Activated gamma-delta T cell treated with anti-CD3 and anti-CD28 coated beads, Interleukin-2, amount 50 U/mL, for 16 hours (primary cell): ENCODE measurements at regions not wholly inside any gene's neighbourhood (a gene's known extent, or its start where the extent isn't known, plus 50 kb on each side); places are given as distances from the start of the nearest gene placed in this dataset.
A peak's percentile ranks its signal among the peaks of the same experiment; 100 is the strongest.

ENCODE experiments used
- DNase-seq: peaks from one replicate; pipeline ENCODE4 v3.0.0-alpha.2; 2020; ENCODE audit warnings: low read depth

DNA sequence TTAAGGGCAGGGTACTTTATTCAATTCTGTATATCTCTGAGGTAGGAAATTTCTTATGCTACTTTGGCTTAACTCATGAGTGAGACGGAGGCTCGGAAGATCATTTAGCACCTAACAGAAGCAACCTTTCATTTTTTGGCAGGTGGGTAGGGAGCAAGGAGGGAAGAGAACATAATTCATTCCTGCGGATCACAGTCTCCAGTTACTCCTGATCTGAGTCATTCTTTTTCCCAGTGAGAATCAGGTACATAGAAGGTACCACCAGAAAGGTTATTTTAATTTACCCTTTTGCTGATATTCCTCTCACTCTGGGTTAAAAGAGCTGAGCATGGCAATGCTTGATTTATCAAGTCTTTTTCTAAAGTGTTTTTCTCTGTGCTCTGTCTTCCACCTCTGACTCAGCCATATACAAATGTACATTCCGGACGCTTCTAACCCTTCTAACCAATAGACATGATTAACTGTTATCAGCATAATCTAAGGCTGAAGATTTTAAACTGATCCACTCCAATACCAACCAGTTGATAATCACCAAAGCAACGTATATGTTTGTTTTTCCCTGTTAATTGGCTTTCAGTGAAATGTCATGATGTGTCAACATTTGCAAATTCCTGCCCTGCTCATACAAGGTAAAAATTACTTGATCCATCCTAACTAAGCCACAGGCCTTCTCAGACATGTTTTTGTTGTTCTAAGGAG, 271.7 kb downstream of the DUSP10 start:
- DNase-seq = no peak

DNA sequence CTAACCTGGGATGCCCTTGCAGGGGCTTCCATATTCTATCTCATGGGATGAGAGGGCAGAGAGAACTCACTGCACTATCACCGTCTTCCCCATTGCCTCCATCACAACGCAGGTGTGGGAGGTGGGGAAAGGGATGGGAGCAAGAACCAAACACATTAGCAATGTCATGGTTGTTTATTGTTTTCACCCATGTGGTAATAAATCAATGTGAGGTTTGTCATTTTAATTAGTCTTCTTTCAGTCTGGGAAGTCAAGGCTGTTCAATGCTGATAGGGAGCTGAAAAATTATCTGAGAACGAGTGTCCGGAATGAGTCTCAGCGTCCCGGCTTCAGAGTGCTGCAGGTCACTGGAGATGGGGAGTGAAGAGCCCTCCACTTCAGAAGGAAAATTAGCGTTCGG, 268.5 kb downstream of the DUSP10 start:
- no peak for DNase-seq

DNA sequence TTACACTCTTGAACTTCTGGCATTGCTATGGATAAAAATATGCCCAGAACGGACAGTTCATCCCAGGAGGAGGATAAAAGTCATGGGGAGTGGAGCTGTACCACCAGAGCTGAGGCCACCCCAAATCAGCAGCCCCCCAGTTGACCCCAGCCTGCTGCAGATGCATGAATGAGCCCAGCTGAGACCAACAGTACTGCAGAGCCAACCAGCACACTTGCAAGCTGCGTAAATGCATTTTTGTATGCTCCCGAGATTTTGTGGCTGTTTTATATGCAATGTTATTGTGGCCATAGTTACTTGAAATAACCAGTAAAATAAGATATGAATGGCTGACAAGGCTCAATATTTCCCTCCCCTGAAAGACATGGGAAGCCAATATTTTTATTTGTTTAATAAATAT, 264.6 kb downstream of the DUSP10 start:
- DNase-seq = no peak

DNA sequence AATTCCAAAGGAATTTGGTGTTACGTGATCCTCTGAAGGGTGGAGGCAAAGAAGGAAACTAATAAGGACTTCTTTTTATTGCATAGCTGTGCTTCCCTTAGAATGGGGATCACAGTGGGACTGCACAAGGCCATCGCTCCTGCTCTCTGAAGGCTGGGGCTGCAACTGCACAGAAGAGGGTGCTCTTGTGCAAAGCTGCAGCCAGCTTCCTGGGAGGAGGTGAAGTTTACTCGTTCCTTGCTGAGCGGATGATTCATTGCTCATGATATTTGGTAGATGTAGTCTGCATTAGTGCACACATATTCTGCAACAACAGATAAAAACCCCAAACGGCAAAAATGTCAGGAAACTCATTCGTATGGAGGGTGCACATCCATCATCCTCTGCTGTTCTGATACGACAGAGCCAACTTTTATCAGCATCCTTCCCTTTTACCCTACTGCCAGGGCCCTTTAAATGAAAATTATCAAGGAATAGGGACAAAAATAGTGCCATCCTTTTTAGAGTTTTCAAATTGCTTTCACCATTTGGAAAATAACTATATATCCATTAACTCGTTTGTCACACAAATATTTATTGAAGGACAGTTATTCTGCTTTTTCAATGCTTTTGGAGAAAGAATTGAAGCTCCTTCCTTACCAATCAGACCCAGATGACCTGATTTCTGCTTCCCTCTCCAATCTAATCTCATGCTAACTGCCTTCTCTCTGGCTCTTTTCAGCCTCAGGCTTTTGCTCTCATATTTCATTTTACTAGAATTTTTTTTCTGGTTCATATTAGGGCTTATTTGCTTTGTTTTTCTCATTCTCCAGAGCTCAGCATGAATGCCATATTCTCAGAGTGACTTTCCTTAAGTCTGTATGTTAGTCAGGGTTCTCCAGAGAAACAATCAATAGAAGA, 263.6 kb downstream of the DUSP10 start:
- peak; percentile 20 for DNase-seq

DNA sequence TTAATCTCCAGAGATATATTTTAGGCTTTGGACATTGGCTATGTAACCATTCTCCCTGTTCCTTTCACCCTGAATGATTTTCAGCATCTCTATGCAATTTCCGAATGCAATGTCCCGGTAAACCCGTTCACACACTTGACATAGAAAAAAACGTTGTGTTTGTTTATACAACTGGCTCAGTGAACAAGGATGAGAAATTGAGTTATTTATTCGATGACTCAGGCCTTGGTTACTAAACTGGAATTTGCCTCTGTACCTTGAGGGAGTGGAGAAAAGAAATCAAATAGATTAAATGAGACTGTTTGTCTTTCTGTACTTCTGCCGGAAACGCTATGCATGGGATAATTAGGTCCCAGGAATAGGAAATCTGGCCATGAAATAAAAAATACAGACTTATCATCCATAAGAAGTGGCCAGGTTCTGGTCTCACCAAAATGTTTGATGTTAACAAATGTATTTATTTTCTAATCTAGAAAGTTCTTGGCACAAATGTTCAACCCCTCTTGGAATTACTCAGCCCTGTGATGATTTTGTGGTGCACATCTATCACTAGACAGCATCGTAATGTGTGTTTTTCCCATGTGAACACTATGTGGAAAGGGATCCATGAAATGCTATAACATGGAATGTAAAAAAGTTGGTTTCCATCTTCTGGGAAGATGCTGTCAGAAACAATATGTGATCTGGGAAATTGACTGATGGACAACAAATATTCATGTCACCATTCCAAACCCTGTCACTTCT, 253.9 kb downstream of the DUSP10 start:
- no peak for DNase-seq

DNA sequence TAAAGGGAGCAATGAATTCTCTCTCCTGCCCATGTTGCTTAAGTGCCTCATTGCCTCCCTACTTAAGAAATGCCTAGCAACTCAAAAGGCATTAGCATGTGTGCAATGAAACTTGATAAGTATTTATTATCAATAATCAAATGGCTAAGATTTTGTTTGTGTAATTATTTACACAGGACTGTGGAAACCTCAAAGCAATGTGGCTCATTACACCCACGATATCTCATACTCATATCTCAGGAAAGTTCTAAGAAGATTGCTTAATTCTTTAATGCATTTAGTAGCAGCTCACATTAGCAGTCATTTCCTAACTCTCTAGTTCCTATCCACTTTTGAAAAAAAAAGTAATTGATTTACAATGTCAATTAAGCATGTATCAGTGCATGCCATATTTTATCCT, 253.3 kb downstream of the DUSP10 start:
- no peak for DNase-seq

DNA sequence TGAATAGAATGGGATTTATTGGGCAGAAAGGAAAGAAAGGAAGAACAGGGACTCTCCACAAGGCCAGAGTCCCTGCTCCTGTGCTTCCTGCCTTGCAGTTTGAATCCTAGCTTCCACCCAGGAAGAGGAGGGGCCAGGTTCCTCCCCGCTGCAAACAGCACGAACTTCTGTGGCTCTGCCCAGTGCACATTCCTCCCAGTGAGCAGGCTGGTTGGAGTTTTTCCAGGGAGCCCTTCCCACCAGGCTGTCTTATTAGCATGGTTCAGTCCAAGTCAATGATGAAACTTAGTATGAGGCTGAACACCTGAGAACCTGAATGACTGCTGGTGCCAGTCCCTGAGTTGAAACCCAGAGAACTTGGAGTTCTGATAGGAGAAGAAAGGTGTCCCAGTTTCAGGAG, 247.2 kb downstream of the DUSP10 start:
- DNase-seq = no peak

DNA sequence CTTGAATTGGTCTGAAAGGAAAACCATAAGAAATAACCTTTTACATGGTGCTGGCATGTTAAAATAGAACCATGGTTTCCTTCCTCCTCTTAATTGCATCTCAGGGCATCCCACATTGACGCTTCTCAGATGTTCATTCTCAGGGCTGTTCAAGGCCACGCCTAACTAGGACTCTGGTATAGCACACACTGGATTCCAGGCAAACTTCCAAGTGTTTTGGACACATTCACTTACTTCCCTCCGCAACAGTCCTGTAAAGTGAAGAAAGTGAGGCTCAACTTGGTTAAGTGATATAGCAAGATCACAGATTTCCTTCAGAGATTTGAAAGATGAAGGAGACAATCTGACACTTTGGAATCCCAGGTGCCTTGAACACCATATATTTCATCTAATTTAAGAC, 244.8 kb downstream of the DUSP10 start:
- DNase-seq = no peak

DNA sequence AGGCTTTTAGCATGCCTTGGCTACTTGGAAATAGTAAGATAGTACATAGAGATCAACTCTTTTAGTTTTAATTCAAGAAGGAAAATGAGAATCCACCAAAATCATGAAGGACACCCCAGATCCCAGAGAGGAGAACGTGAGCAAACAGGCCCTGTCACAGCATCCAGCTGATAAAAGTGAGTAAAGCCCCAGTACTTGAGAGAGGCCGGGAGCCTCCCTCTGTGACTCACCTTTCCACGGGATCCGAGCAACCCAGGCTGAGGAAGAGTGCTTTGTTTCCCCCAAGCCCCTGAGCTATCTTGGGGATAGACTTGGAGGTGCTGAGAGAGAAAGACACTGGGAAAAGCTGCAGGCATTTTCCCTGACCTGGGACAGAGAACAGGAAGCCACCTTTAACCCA, 238.6 kb downstream of the DUSP10 start:
- DNase-seq = no peak

DNA sequence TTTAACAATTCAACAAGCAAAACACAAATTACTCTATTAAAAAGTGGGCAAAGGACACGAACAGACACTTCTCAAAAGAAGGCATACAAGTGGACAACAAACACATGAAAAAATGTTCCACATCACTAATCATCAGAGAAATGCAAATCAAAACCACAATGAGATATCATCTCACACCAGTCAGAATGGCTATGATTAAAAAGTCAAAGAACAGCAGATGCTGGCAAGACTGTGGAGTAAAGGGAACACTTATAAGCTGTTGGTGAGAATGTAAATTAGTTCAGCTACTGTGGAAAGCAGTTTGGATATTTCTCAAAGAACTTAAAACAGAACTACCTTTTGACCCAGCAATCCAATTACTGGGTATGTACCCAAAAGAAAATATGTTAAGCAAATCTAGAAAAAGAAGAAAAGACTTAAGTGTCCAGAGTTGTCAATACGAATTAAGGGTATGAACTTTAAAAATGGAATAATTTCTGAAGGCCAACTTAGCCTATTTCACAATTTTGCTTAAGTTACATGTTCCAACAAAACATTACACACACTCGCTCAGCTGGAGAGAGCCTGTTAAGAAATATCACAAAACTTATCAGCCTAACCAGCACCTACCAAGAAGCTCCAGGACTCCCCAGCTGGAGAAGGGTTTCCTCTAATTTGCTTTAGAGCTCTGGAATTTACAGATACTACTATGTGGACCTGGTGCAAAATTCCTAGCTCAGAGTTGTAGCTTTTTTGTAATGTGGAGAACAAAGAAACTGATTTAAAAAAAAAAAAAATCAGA, 232.1 kb downstream of the DUSP10 start:
- DNase-seq = no peak

DNA sequence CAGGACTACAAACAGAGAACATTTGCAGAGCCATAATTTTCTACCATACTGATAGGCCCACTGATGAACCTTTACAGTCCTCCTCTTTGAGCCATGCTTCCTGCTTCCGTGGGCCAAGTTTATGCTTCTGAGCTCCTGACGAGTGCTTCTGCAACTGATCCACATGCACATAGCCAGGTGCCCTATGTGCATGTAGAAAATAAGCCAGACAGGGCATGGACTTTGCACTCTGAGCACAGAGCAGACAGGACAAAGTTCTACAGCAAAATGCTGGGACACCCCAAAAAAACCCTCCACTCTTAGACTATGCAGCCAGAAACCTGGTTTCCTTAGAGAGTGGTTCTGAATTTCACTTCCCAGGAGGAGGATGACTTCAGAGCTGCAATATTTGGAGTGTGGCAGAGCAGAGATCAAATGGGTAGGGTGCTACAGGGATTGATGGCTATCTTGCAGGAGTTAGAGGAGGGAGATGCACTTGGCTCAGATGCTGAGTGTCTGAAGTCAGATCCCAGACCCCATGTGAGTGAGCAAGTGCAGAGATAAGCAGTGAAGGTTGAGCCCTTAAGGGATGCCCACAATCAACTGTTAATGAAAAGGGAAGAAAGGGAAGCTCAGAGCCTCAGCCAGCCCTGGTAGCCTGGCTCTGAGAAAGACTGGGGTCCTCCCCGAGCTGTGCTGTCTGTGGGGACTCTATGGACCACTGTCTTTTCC, 230.9 kb downstream of the DUSP10 start:
- DNase-seq = no peak

DNA sequence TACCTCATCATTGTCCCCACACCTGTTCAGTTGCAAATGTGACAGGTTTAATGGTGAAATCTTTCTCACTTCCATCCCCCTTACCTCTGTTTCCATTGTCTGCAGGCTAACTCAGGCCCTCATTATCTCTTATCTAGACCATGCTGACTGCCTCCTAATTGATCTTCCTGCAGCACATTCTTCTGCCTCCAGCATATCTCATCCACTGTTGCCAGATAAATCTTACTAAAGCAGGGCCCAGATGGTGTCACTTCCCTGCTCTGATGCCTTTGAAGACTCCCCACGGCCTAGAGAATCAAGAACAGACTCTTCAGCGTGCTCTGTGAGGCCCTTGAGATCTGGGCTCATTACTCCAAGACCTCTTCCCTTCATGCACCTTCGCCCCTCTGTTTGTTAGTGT, 230.1 kb downstream of the DUSP10 start:
- no peak for DNase-seq

DNA sequence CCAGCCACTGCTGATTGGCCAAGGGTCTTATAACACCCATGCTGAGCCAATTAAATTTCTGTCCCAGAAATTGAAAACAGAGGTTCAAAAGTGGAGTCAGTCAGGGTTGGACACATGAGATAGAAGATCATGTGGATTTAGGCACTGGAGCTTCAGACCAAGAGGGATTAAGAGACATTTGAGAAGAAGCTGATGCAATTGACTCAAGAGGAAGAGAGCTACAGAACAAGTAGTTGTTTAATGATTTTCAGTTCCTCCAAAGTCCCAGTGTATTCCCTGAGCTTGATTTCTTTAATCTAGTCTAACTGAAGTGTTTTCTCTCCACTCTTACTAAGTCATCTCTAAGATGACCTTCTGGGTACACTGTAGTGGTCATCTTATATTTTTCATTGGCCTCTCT, 227.1 kb downstream of the DUSP10 start:
- DNase-seq = no peak

DNA sequence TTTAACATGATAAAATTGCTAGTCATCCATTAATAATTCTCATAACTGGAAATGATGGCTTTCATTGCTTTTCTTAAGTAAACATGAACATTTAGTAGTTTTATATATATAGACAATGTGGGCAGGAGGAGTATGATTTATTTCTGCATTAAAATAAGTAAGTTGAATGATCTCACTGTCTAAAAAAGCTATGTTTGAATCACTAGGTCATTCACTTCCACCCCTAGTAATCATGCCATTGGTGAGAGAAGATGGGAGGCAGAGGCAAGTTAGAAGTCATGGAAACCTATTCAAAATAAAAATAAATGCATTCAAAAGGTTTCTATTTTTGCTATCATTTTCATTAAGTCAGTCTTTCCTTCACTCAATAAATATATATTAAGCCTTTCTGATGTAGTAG, 226.4 kb downstream of the DUSP10 start:
- DNase-seq = no peak

DNA sequence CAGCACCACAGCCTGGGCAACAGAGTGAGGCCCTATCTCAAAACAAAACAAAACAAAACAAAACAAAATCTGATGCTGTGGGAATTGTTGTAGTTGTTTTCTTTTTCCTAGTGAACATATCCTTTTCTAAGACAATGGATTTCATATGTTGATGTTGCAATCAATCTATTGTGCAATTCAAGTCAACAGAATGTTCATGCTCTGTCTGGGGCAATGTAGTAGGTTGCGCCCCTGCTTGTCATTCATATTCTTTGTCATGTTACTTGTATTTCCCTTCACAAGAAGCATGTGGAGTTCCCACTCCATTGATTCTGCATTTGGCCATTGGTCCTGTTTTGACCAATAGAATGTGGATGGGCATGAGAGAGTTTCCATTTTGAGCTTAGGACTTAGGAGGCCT, 223.9 kb downstream of the DUSP10 start:
- no peak for DNase-seq

DNA sequence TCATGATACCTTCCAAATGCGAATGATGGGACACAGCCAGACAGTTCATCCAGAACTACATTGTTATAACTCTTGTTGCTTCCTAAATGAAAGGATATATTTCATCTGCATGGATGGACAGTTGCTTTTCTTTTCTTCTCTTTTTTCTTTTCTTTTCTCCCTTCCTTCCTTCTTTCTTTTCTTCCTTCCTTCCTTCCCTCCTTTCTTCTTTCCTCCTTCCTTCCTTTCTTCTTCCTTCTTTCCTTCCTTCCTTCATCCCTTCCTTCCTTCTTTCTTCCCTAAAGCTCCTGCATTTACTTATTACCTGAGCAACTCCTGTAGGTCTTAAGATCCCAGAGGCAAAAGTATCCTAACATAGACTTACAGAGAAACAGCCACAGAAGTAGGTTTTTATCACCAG, 221.6 kb downstream of the DUSP10 start:
- no peak for DNase-seq

DNA sequence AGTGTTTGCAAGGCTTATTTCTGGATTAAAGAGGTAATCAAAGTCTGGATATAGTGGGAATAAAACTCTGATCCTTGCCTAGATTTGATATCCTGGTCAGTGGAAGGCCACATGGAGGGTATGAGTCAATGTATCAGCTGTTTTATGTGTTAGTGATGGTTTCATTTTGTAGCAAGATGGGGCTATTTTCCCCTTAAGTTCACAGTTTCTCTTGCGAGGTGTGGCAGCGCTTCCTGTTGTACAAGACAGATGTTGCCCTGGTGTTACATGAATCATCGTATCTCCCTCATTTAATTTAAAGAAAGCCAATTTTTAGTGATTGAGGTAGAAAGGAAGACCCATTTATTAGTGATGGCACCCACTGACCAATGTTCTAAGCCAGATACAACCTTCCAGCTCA, 220.2 kb downstream of the DUSP10 start:
- DNase-seq = no peak

DNA sequence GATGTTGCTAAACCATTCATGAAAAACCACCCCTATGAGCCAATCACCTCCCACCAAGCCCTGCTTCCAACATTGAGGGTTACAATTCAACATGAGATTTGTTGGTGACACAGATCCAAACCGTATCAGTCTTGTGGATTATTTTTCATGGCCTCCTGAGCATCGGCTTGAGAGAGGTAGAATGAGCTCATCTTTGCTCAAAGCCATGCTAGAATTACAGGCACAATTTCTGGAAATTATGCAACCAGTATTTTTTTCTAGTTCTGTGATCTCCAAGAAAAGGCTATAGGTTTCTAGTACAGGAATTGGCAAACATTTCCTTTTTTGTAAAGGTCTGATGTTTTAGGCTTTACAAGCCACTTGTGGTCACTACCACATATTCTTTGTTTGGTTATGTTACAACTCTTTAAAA, 219.4 kb downstream of the DUSP10 start:
- DNase-seq = no peak

DNA sequence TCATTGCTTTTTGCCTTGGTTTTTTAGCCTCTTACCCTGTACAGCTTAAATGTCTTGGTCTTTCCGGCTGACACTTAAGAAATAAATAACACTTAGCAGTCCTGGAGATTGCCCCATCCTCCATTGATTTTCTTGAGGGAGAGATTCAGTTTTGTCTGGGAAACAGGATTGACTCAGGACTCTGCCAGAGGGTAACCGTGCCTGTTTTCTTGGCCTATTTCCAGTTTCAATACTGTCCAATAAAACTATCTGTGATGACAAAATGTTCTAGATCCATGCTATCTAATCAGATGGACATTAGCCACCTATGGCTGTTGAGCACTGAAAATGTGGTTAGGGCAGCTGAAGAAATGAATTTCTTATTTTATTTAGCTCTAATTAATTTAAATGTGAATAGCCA, 216.1 kb downstream of the DUSP10 start:
- no peak for DNase-seq

DNA sequence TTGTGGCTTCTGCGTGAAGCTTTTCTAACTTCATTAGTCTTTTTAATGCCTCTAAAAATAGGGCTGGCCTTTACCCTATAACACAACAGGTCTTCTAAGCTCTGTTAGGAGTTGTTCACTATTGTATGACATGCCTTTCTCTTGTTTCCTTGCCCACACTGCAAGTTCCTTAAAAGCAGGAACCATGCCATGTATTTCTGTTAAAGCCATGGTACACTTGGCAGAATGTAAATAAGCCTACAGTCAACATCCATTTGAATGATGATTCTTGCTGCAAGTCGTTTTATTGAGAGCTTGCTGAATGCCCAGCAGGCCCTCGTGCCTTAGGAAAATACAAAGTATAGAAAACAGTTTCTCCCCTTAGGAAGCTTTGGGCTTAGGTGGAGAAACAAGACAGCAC, 214.6 kb downstream of the DUSP10 start:
- DNase-seq = no peak

DNA sequence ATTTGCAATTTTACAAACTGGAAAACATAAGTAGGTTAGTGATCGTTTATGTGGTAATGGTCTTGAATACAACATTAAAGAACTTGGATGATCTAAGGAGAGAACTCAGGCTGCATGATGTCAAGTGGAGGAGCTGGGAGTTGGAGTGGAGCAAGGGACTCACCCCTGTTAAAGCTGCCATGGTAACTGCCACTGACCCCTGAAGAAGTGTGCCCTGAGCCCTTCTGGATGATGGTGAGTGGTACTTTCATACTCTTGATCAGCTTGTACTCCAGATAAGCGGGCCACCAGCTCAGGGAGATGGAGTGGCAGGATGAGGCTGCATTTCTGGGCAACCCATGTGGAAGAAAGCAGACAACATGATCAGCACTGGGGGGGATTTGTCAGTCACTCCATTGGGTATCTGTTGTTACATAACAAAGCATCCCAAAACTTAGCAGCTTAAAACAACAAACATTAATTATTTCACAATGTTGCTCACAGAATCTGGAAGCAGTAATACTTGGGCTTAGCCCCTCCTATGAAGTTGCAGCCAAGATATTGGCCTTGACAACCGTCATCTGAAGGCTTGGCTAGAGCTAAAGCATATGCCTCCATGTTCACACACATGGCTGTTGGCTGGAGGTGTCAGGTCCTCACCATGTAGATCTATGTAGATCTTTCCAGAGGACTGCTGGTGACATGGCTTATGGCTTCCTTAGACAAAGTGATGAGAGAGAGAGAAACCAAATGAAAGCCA, 213.8 kb downstream of the DUSP10 start:
- DNase-seq = no peak
